ENCODE measurements at regions not wholly inside any gene's neighbourhood (a gene's known extent, or its start where the extent isn't known, plus 50 kb on each side); places are given as distances from the start of the nearest gene placed in this dataset.

DNA sequence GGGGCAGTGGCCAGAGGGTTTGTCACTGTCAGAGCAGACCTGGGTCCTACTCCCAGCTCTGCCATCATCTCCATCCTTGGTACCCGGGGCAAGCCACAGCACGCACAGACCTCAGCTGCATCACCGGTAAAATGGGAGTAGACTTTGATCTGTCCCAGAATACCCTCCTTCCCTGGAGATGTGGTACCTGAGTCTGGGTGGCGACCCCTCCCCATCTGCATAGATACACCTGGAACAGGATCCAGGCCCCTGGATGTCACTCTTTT, 64.0 kb downstream of the ZFP36L2 start:
- Histone ChIP-seq H3K27ac (ENCODE audit: low read depth in 1 of 2, low read length in 2 of 2) (no peak overlapping the region), H3K4me3 (ENCODE audit: low read length in 2 of 2) (no peak overlapping the region), H3K36me3 (ENCODE audit: control insufficient read depth in 1 of 2, insufficient read depth in 2 of 2, low read length in 1 of 2) (no peaks in the 10 kb centered on the region), H3K9me3 (ENCODE audit: control insufficient read depth, low read length) (no peaks in the 10 kb centered on the region), H3K27me3 (ENCODE audit: control insufficient read depth in 1 of 2, insufficient read depth in 2 of 2, low read length in 1 of 2) (no peaks in the 10 kb centered on the region), H3K4me1 (ENCODE audit: control insufficient read depth in 1 of 2, insufficient read depth in 2 of 2, low read length in 2 of 2) (peaks cover 0 to 4% of the 10 kb centered on the region in 2 donors)
- DNase-seq = no peak
- WGBS, 2 donors = 97 to 100% methylated on average over 4 of the region's 4 CpGs
- intact Hi-C loops (cut with DNase I) = loop anchor here in 1 of 2 donors (5.0 kb wide), 1 partner anchor 55 kb away; no protein-coding TSS in a partner anchor
- ATAC-seq (ENCODE audit: low FRiP score) = no peak

GRCh38 chr2:43161650-43162510, 64.5 kb downstream of the ZFP36L2 start:
- no peak for ATAC-seq (ENCODE audit: low FRiP score)
- Histone ChIP-seq H3K27me3 (ENCODE audit: control insufficient read depth in 1 of 2, insufficient read depth in 2 of 2, low read length in 1 of 2) (no peaks in the 10 kb centered on the region), H3K4me3 (ENCODE audit: low read length in 2 of 2) (no peak overlapping the region), H3K27ac (ENCODE audit: low read depth in 1 of 2, low read length in 2 of 2) (no peak overlapping the region), H3K9me3 (ENCODE audit: control insufficient read depth, low read length) (no peaks in the 10 kb centered on the region), H3K36me3 (ENCODE audit: control insufficient read depth in 1 of 2, insufficient read depth in 2 of 2, low read length in 1 of 2) (no peaks in the 10 kb centered on the region), H3K4me1 (ENCODE audit: control insufficient read depth in 1 of 2, insufficient read depth in 2 of 2, low read length in 2 of 2) (peaks cover 0 to 4% of the 10 kb centered on the region in 2 donors)
- WGBS, 2 donors = 95 to 96% methylated on average over 14 to 15 of the region's 15 CpGs
- no peak for DNase-seq
- intact Hi-C loops (cut with DNase I) = loop anchor here in 1 of 2 donors (5.0 kb wide), 1 partner anchor 55 kb away; no protein-coding TSS in a partner anchor

GRCh38 chr2:43160778-43161177, 65.6 kb downstream of the ZFP36L2 start:
- intact Hi-C loops (cut with DNase I) = loop anchor here in 1 of 2 donors (5.0 kb wide), 1 partner anchor 57 kb away; no protein-coding TSS in a partner anchor
- Histone ChIP-seq H3K27ac (ENCODE audit: low read depth in 1 of 2, low read length in 2 of 2) (no peak overlapping the region), H3K4me1 (ENCODE audit: control insufficient read depth in 1 of 2, insufficient read depth in 2 of 2, low read length in 2 of 2) (peaks cover 0 to 4% of the 10 kb centered on the region in 2 donors), H3K36me3 (ENCODE audit: control insufficient read depth in 1 of 2, insufficient read depth in 2 of 2, low read length in 1 of 2) (no peaks in the 10 kb centered on the region), H3K9me3 (ENCODE audit: control insufficient read depth, low read length) (no peaks in the 10 kb centered on the region), H3K4me3 (ENCODE audit: low read length in 2 of 2) (no peak overlapping the region), H3K27me3 (ENCODE audit: control insufficient read depth in 1 of 2, insufficient read depth in 2 of 2, low read length in 1 of 2) (no peaks in the 10 kb centered on the region)
- DNase-seq = no peak
- no peak for ATAC-seq (ENCODE audit: low FRiP score)
- 89 to 91% methylated on average over 5 of the region's 5 CpGs for WGBS, 2 donors

DNA sequence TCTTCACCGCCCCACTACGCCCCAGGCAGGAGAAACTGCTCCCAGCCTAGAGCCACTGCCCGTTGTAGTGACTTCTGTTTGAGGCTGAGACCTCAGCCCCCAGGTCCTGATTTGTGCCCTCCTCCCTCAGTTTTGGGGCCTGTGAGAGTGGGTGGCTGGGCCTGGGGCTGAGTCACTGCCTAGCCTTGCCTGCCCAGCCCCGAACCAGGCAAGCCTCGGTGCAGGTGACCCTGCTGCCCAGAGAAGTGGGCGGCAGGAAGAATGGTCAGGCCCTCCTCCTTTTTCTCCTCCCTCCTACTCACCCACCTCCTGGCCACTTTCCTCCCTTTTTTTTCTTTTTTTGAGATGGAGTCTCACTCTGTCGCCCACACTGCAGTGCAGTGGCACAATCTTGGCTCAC, 66.6 kb downstream of the ZFP36L2 start:
- peaks cover 0 to 4% of the 10 kb centered on the region in 2 donors for H3K4me1 ChIP-seq (ENCODE audit: control insufficient read depth in 1 of 2, insufficient read depth in 2 of 2, low read length in 2 of 2)
- no peak for DNase-seq
- no peaks in the 10 kb centered on the region for H3K36me3 ChIP-seq (ENCODE audit: control insufficient read depth in 1 of 2, insufficient read depth in 2 of 2, low read length in 1 of 2)
- H3K27ac ChIP-seq (ENCODE audit: low read depth in 1 of 2, low read length in 2 of 2) = peak overlapping the region in 1 of 2 donors; percentile 78
- WGBS, 2 donors = 48 to 58% methylated on average over 6 to 7 of the region's 7 CpGs
- H3K4me3 ChIP-seq (ENCODE audit: low read length in 2 of 2) = no peak overlapping the region
- ATAC-seq (ENCODE audit: low FRiP score) = no peak
- intact Hi-C loops (cut with DNase I) = loop anchor here (2.0 to 5.0 kb wide), 5 partner anchors 58 to 117 kb away; no protein-coding TSS in a partner anchor
- no peaks in the 10 kb centered on the region for H3K9me3 ChIP-seq (ENCODE audit: control insufficient read depth, low read length)
- no peaks in the 10 kb centered on the region for H3K27me3 ChIP-seq (ENCODE audit: control insufficient read depth in 1 of 2, insufficient read depth in 2 of 2, low read length in 1 of 2)

GRCh38 chr2:43158259-43158880, 68.0 kb downstream of the ZFP36L2 start:
- H3K27me3 ChIP-seq (ENCODE audit: control insufficient read depth in 1 of 2, insufficient read depth in 2 of 2, low read length in 1 of 2) = no peaks in the 10 kb centered on the region
- ATAC-seq (ENCODE audit: low FRiP score) = peak; percentile 72
- DNase-seq = peak; percentile 87 to 90
- intact Hi-C loops (cut with DNase I) = loop anchor here in 1 of 2 donors (2.0 to 5.0 kb wide), 4 partner anchors 60 to 116 kb away; no protein-coding TSS in a partner anchor
- peaks cover 0 to 4% of the 10 kb centered on the region in 2 donors for H3K4me1 ChIP-seq (ENCODE audit: control insufficient read depth in 1 of 2, insufficient read depth in 2 of 2, low read length in 2 of 2)
- H3K9me3 ChIP-seq (ENCODE audit: control insufficient read depth, low read length) = no peaks in the 10 kb centered on the region
- no peak overlapping the region for H3K4me3 ChIP-seq (ENCODE audit: low read length in 2 of 2)
- 6 to 9% methylated on average over 9 to 11 of the region's 11 CpGs for WGBS, 2 donors
- H3K27ac ChIP-seq (ENCODE audit: low read depth in 1 of 2, low read length in 2 of 2) = peak overlapping the region; percentile 80 to 95
- no peaks in the 10 kb centered on the region for H3K36me3 ChIP-seq (ENCODE audit: control insufficient read depth in 1 of 2, insufficient read depth in 2 of 2, low read length in 1 of 2)

- no peak for ATAC-seq (ENCODE audit: low FRiP score)
- intact Hi-C loops (cut with DNase I) = loop anchor here in 1 of 2 donors (2.0 to 5.0 kb wide), 4 partner anchors 61 to 115 kb away; no protein-coding TSS in a partner anchor
- Histone ChIP-seq H3K27ac (ENCODE audit: low read depth in 1 of 2, low read length in 2 of 2) (peak overlapping the region; percentile 80 to 95), H3K4me3 (ENCODE audit: low read length in 2 of 2) (no peak overlapping the region), H3K9me3 (ENCODE audit: control insufficient read depth, low read length) (no peaks in the 10 kb centered on the region), H3K36me3 (ENCODE audit: control insufficient read depth in 1 of 2, insufficient read depth in 2 of 2, low read length in 1 of 2) (no peaks in the 10 kb centered on the region), H3K27me3 (ENCODE audit: control insufficient read depth in 1 of 2, insufficient read depth in 2 of 2, low read length in 1 of 2) (no peaks in the 10 kb centered on the region), H3K4me1 (ENCODE audit: control insufficient read depth in 1 of 2, insufficient read depth in 2 of 2, low read length in 2 of 2) (peaks cover 0 to 4% of the 10 kb centered on the region in 2 donors)
- no peak for DNase-seq
- 69 to 75% methylated on average over 14 of the region's 14 CpGs for WGBS, 2 donors
These were observed 68.7 kb downstream of the ZFP36L2 start for GRCh38 chr2:43157506-43158246.

GRCh38 chr2:43155851-43156411, 70.5 kb downstream of the ZFP36L2 start:
- 95% methylated on average over 13 of the region's 13 CpGs for WGBS, 2 donors
- Histone ChIP-seq H3K27me3 (ENCODE audit: control insufficient read depth in 1 of 2, insufficient read depth in 2 of 2, low read length in 1 of 2) (no peaks in the 10 kb centered on the region), H3K4me3 (ENCODE audit: low read length in 2 of 2) (no peak overlapping the region), H3K4me1 (ENCODE audit: control insufficient read depth in 1 of 2, insufficient read depth in 2 of 2, low read length in 2 of 2) (peaks cover 0 to 4% of the 10 kb centered on the region in 2 donors), H3K36me3 (ENCODE audit: control insufficient read depth in 1 of 2, insufficient read depth in 2 of 2, low read length in 1 of 2) (no peaks in the 10 kb centered on the region), H3K9me3 (ENCODE audit: control insufficient read depth, low read length) (no peaks in the 10 kb centered on the region), H3K27ac (ENCODE audit: low read depth in 1 of 2, low read length in 2 of 2) (no peak overlapping the region)
- ATAC-seq (ENCODE audit: low FRiP score) (no peak), DNase-seq (no peak)
- intact Hi-C loops (cut with DNase I) = loop anchor here in 1 of 2 donors (5.0 kb wide), 1 partner anchor 114 kb away; no protein-coding TSS in a partner anchor

- no peak overlapping the region for H3K4me3 ChIP-seq (ENCODE audit: low read length in 2 of 2)
- ATAC-seq (ENCODE audit: low FRiP score) = no peak
- H3K27ac ChIP-seq (ENCODE audit: low read depth in 1 of 2, low read length in 2 of 2) = no peak overlapping the region
- no peaks in the 10 kb centered on the region for H3K36me3 ChIP-seq (ENCODE audit: control insufficient read depth in 1 of 2, insufficient read depth in 2 of 2, low read length in 1 of 2)
- no peak for DNase-seq
- 82 to 87% methylated on average over 5 of the region's 5 CpGs for WGBS, 2 donors
- H3K9me3 ChIP-seq (ENCODE audit: control insufficient read depth, low read length) = no peaks in the 10 kb centered on the region
- H3K27me3 ChIP-seq (ENCODE audit: control insufficient read depth in 1 of 2, insufficient read depth in 2 of 2, low read length in 1 of 2) = no peaks in the 10 kb centered on the region
- intact Hi-C loops (cut with DNase I) = loop anchor here in 1 of 2 donors (5.0 kb wide), 1 partner anchor 112 kb away; no protein-coding TSS in a partner anchor
- H3K4me1 ChIP-seq (ENCODE audit: control insufficient read depth in 1 of 2, insufficient read depth in 2 of 2, low read length in 2 of 2) = peaks cover 0 to 4% of the 10 kb centered on the region in 2 donors
These were observed 71.7 kb downstream of the ZFP36L2 start for GRCh38 chr2:43154685-43155084.
